NCI-H2196 (cell line): ENCODE measurements at regions not wholly inside any gene's neighbourhood (a gene's known extent, or its start where the extent isn't known, plus 50 kb on each side); places are given as distances from the start of the nearest gene placed in this dataset.

Experiments used
- DNase-seq: peaks from one replicate; lab custom pipeline; 2025; ENCODE audit not compliant: unreplicated experiment; lab: John Stamatoyannopoulos, UW

DNA sequence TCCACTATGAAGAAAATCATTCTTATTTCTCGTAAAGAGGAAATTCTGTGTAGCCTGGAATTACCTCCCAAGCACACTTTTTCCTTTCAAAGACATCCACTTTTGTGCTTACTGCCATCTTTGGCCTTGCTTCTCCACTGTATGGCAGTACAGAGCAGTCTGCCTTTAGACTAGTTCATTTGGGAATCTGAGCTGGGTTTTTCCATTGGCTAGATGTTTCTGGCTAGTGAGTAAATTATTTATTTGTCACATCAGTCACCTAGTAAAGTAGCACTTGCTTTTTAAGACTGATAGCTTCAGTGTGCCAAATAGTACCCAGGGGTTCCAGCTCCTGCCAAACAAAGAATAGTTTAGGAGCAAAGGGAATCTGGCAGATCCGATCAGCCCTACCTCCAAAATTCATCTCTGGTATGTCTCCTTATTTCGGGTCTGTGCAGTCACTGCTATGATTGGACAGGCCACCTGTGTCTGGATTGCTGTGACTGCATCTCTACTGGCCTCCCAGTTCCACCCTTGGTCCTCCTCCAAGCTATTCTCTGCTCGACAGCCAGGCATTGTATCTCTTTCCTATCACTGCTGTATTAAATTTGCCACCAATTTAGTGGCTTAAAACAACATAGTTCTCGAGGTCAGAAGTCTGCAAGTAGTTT, 97.6 kb downstream of the NUDT12 start:
- no peak for DNase-seq

DNA sequence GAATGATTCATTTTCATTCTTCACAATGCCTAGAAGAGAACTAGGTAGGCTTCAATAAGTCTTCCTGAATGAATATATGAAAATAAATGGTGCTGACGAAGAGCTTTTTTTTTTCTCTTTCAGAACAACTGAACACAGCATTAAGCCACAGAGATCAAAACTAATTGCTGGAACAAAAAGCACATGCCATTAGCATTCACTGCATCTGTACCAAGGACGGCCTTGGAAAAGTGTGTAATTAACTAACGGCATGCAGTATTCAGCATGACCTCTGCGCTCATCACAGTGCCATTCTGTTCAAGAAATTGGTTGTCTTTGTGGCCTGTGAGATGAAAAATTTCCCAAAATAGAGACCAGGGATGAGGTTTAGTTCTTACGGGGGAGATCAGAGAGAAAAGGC, 99.3 kb downstream of the NUDT12 start:
- no peak for DNase-seq

DNA sequence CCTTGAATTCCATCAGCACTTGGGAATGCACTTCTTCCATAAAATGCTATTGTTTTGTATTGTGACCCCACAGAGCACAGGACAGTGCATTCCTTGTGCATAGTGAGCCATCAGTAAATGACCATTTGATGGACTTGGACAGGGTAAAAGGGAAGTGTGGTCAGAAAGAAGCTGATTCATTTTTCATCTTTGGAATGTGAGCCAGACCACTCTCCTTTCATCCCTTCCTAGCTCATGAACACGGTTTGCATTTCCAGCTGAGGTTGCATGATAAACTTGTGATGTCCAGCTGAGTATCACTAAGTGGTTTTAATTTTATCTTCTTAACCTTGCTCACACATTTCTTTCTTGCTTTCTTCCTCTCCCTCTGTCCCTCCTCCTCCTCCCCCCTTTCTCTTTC, 101.3 kb downstream of the NUDT12 start:
- DNase-seq, result no peak

DNA sequence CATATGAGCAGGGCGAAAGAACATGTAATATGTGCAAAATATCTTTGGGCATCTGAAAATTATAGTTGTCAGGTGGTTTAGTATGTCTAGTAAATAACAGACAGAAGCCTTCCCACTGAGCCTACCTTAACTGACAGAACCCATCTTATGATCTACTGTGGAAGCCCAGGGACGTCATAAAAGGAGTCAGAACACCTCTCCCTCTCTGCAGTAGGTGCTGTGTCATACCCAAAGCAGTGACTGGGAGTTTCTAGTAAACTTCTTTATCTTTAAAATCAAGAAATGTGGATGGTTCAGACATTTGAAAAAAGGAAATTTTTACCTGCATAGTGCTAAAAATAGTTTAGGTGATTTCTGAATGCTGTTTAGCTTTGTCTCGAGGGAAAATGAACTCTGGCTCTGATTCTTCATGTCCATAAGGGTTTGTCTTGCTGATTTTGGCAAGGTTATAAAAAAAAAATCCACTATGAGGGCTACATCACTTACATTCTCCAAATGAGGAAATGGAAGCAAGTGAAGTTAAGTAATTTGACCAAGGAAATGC, 104.0 kb downstream of the NUDT12 start:
- DNase-seq, result no peak

DNA sequence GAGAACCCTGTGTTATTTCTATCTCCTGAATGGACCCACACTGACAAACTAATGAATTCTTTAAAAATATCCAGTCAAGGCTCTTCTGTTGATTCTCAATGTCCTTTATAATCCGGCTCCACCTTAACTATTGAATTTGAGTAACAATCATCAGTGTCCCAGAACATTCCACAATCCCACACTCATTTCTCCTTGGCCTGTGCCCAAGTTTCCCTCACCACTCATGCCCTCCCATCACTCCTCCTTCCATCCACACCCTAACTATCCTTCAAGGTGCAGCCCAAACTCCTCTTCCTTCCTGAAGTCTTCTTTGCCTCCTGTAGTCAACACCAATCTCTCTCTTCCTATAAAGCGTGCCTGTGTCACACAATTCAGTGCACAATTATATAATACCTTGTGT, 106.1 kb downstream of the NUDT12 start:
- no peak for DNase-seq

DNA sequence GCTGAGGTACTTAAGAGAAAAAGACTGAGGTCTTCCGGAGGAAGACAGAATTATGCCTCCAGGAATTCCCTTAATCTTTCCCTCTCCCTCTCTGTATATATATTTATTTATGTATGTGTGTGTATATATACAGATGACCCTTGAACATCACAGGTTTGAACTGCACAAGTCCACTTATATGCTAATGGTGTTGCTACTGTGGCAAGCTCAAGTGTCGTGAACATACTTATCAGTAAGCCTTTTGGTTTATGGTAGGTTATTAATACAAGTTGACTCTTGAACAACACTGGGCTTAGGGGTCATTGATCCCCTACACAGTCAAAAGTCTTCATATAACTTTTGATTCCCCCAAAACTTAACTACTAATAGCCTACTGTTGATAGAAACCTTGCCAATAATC, 106.8 kb downstream of the NUDT12 start:
- no peak for DNase-seq

DNA sequence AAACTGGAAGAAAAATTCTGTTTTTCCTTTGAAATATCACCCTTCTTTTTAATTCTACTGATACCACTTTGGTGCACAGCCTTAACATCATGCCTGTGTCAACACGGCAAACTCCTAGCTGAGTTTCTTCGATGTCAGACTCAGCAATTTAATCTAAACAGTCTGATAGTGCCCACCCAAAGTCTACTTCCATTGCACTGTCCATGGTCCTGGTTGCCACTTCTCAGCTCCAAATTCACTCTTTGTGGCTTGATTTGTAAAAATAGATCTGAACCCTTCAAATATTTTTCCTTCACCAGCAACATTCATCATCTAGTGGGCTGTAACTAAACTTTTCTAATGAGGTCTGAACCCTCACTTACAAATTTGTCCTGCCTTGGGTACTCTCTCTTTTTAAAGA, 107.8 kb downstream of the NUDT12 start:
- no peak for DNase-seq

DNA sequence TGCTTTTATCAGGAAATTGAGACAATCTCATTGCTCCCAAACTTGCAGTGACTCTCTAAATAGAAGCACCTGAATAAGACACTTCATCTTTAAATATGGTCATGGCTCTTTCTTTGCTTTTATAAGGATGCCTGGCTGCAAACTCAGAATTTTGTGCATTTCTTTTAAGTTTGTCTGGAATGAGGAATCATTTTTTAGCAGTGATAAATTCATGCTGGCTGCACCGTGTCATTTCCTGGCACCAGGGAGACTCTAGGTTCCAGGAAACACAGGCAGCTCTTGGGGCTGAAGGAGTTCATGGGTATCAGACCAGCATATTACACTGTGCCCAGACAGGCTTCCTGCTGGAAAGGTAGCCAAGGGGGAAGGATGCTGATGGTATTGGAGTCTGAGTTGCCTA, 109.9 kb downstream of the NUDT12 start:
- DNase-seq, result no peak

DNA sequence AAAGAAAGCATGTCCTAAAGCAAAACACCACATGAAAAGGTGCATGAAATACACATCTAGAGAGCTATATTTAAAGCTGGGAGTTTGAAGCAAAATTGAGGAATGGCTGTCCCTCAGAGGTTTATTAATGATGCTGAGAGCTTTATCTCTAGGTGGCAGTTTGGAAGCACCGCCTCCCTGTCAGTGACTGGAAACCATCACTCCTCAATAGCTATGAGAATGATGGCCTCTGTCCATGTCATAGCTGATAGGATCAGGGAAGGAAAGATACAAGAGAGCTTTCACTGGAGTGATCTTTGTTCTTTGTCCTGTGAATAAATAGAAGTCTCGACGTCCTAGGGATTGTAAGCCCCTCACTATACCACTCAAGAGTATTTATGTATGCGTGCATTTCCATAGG, 110.5 kb downstream of the NUDT12 start:
- no peak for DNase-seq

DNA sequence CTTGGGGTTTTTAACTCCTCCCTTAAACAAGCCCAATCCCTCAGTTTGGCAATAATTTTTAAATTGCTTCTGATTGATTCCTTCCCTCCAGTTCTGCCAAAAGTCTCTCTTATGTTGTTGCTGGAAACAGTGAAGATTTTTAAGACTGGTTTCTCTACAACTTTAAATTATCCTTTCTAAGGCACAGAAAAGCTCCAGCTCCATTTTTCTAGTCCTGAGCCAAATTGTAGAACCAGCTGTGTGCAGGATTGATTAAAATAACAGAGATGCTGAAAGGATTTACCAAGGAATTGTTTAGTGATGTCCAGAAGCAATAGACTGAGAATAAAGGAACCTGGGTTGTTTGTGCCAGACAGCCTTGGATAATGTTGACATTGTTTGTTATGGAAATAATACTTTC, 111.3 kb downstream of the NUDT12 start:
- no peak for DNase-seq

DNA sequence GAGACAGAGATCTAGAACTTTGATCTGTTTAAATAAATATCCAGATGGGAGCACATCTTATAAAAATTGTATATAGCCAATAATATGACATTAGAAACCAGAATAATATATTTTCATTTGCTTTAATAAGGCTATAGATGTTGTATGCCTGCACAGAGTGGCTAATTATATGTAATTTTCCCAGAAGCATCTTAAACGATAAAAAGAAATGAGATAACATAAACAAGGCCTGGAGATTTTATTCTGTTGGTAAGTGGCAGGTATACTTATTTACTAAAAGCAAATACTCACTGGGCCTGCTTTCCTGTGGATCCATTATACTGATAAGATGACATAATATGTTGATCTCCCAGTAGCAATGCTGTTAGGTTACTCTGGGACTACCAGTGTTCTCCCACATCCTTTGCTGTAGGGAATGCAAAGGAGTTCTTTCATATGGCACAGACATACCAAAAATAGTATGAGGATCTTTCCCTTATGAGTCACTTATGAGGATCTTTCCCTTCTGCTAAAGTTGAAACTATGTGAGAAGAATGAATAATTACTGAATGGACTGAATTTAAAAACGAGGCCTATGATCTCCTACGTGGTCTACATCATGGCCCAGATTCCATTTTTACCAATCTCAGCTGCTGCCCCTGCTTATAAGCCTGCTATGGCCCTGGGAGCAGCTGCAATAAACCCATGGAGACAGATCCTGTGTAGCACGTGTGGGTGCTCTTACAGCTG, 112.1 kb downstream of the NUDT12 start:
- no peak for DNase-seq

DNA sequence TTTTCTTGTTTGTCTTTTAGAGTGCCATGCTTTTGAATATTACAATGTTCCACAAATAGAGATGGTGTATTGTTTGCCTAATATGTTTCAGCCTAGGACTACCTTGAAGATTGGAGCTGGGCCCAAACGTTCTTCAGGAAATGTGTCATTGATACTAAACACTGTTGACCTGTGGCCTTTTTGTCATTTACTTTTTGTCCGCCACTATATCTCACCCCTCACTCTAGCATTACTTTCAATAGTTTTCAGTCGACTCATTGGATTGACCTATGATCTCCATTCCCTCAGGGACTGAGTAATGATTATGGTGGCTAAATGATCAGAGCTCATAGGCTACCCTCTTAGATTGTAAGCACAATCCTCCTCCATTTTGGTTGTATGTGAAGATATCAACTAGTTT, 115.8 kb downstream of the NUDT12 start:
- DNase-seq, result no peak

DNA sequence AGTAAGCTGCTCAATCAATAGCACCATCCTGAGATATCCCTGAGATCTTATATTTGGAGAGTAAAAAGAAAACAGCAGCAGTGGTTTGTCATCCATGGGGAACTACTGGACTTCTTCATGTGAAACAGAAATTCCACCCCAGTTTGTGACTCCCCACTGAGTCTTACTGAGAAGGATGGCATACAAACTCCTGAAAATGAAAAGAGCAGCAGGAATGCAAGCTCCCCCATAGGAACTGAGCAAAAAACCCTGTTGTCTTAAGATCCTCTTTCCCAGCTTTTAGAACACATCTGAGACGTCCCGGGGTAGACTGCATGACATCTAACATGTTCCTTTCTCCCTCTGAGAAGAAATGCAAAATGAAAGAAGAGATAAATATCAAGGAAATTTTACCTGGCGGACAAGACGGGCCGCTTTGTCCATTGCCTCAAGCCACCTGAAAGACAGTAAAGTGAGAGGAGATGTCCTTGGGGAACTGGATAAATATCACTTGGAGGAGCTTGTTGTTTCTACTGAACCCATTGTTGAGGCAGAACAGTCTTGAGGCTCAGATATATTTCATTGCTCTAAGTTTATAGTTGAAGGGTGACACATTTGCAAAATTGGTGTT, 117.1 kb downstream of the NUDT12 start:
- no peak for DNase-seq

DNA sequence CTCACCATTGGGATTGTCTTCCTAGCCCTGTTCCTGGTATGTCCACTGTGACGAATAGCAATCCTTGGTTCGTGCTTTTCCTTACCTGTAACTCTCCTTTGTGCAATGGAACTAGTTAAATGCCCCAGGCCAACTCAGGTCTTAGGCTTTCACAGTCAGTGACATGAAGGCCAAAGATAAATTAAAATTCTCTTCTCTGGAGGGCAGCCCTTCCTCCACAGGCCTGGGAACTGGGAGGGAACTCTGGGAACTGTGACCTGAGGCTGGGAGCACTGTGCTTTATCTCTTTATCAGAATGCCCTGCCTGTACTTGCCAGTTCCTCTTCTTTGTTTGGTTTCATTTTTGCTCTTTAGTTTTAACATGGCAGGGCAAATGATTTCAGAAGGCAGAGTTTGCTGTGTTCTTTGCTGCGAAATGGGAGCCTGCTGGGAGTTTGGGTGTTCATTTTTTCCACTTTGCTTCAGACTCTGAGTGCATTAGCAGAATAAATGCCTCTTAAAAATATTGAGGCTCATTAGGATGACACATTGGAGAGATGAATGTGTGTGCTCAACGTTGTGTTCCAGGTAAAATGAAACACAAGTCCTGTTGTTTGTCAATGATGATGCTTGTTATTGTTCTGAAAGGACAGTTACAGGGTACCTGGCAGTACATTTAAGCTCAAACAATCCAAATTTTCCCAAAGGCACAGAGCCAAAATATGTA, 118.1 kb downstream of the NUDT12 start:
- no peak for DNase-seq

DNA sequence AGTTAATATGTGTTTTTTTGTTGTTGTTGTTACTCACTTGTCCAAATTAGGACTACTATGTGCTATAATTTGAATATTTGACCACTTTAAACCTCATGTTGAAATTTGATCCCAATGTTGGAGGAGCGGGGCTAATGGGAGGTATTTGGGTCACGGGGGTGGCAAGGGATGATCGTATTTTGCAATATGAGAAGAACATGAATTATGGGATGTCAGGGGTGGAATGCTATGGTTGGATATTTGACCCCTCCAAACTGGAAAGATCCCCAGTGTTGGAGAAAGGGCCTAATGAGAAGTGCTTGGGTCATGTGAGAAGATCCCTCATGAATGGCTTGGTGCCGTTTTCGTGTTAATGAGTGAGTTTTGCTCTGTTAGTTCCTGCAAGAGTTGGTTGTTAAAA, 119.8 kb downstream of the NUDT12 start:
- DNase-seq, result no peak

DNA sequence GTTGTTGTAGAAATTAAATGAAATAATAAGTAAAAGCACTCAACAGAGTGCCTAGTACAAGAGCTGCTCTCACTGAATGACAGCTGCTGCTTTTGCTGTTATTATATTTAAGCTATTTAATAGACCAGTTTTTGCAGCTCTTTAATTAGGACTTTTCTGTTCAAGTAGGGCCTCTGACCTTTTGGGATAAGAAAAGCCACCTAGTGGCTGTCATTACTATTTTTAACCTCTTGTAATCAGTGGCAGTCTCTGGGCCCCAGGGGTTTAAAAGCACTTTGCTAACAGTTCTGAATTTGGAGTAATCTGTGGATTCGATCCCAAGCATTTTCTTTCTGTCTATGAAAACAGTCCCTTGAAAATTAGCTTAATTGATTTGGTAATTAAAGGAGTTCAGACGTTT, 121.1 kb downstream of the NUDT12 start:
- no peak for DNase-seq

DNA sequence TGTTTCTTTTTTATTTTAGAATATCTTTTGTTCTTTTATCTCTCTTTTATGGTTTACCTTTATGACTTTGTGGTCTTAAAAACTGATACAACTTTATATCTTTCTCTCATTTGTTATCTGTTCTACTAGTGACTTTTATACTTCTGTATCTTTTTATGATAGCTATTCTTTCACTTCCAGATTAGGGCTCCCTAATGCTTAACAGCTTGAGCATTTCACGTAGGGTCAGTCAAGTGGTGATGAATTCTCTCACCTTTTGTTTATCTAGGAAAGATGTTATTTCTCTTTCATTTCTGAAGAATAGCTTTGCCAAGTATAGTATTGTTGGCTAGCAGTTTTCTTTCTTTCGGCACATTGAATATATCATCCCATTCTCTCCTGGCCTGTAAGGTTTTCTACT, 123.6 kb downstream of the NUDT12 start:
- no peak for DNase-seq

DNA sequence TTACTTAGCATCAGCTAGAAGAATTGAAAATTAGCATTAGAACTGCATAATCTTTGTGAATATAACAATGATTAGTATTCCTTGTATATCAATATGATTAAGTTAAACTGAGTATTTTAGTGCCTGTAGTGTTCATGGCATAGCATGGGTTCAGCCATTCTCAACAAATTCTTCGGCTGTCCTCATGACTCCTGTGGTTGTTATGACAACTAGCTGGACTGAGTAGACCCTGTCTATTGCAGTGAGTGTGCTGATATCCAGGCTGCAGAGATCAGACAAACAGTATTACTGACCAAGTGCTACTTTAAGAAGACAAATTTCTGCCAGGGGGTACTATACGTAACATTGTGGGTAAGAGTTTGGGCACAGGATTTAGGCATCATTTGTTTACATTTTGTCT, 125.9 kb downstream of the NUDT12 start:
- DNase-seq, result no peak

DNA sequence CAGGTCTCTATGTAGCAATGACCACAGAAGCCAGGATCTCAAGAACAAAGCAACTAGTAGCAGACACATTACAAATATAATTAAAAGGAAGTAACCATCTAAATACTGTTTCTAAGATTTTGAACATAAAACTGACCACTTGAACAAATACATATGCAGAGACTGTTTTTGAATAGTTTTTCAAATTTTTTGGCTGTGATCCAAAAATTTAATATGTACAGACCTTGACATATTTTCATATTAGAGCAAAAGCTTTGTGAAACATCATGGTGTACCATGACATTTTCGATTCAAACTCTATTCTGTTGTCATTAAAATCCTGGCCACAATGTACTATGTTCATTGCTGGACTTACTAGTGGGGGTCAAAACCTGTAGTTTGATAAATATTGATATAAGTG, 126.5 kb downstream of the NUDT12 start:
- no peak for DNase-seq

DNA sequence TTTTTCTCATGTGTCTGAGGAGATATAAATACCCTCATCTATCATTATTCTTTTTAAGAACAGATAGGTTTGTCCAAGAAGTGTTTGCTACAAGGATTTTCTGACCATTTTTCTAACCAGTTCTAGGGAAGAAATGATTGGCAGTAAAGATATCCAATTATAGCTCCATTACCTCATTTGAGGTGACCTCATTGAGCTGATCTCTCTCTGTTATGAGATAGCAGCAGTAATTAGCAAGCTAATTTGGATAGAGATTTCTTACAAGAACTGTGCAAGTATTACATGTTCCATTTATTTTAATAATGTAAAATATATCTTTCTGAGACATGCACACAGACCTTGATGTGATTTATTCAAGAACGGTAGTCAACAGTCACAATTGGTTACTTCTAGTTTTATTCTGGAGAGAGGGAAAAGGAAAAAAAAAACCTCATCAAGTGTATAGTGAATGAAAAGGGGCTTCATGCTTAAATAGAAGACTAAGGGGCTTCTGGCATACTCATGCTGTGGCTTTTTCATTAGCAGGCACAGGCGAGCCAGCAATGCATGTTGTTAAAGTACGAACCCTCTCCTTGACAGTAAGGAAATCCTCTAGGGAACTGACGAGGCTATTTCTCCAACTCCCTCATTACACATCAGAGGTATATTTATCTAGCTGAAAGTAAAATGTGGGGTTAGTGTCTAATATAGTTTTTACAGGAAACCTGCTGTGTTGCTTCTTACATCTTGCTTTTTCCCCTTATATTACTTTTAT, 127.3 kb downstream of the NUDT12 start:
- no peak for DNase-seq

DNA sequence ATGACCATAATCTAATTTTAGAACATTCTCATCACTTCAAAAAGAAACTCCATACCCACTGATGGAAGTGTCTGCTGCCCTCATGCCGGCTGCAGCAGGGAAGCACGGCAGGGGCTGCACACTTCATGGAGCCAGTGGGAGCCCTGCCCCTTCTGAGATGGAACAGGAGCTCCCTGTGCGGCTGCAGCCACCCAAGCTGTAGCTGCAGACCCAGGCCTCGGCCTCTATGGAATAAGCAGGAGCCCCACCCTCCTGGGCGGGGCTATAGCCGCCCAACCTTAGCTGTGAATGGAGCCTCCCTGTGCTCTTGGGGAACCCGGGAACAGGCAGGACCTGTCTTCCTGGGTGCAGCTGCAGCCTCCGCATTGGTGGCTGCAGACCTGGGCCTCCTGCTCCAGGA, 128.5 kb downstream of the NUDT12 start:
- DNase-seq, result no peak
